HG02885 (cell line): ENCODE measurements at regions not wholly inside any gene's neighbourhood (a gene's known extent, or its start where the extent isn't known, plus 50 kb on each side); places are given as distances from the start of the nearest gene placed in this dataset.

Experiments
- ATAC-seq: cut with Tn5 transposase; IDR thresholded peaks from one replicate; pipeline ENCODE4 v1.9.1; 2021; ENCODE audit warnings: mild to moderate bottlenecking; ENCODE audit not compliant: unreplicated experiment, poor library complexity

GRCh38 chr4:58564695-58565475 lies 1454.7 kb upstream of the IGFBP7 start:
- ATAC-seq, result no peak

- ATAC-seq, result no peak
Observed at GRCh38 chr4:58561170-58561569, 1451.0 kb upstream of the IGFBP7 start.

- no peak for ATAC-seq
Observed at GRCh38 chr4:58560736-58561135, 1450.6 kb upstream of the IGFBP7 start.

- no peak for ATAC-seq
Observed at GRCh38 chr4:58553679-58554078, 1443.5 kb upstream of the IGFBP7 start.

GRCh38 chr4:58553031-58553430 lies 1442.8 kb upstream of the IGFBP7 start:
- no peak for ATAC-seq

GRCh38 chr4:58551676-58552075 lies 1441.5 kb upstream of the IGFBP7 start:
- no peak for ATAC-seq

GRCh38 chr4:58543465-58543864 lies 1433.3 kb upstream of the IGFBP7 start:
- ATAC-seq, result no peak

- no peak for ATAC-seq
Observed at GRCh38 chr4:58541926-58542325, 1431.7 kb upstream of the IGFBP7 start.

GRCh38 chr4:58522765-58523382 lies 1412.7 kb upstream of the IGFBP7 start:
- no peak for ATAC-seq

- ATAC-seq, result no peak
Observed at GRCh38 chr4:58515226-58515625, 1405.0 kb upstream of the IGFBP7 start.

GRCh38 chr4:58514299-58514698 lies 1404.1 kb upstream of the IGFBP7 start:
- no peak for ATAC-seq

GRCh38 chr4:58510652-58511051 lies 1400.5 kb upstream of the IGFBP7 start:
- no peak for ATAC-seq

GRCh38 chr4:58507079-58507478 lies 1396.9 kb upstream of the IGFBP7 start:
- ATAC-seq, result no peak

- no peak for ATAC-seq
Observed at GRCh38 chr4:58502839-58503238, 1392.7 kb upstream of the IGFBP7 start.

- no peak for ATAC-seq
Observed at GRCh38 chr4:58499182-58499581, 1389.0 kb upstream of the IGFBP7 start.

- no peak for ATAC-seq
Observed at GRCh38 chr4:58491620-58492019, 1381.4 kb upstream of the IGFBP7 start.

- no peak for ATAC-seq
Observed at GRCh38 chr4:58477950-58478349, 1367.8 kb upstream of the IGFBP7 start.

GRCh38 chr4:58477513-58477912 lies 1367.3 kb upstream of the IGFBP7 start:
- no peak for ATAC-seq

GRCh38 chr4:58475097-58475496 lies 1364.9 kb upstream of the IGFBP7 start:
- no peak for ATAC-seq

GRCh38 chr4:58465031-58465430 lies 1354.8 kb upstream of the IGFBP7 start:
- ATAC-seq, result no peak

GRCh38 chr4:58456727-58457384 lies 1346.7 kb upstream of the IGFBP7 start:
- no peak for ATAC-seq
